ENCODE measurements at regions not wholly inside any gene's neighbourhood (a gene's known extent, or its start where the extent isn't known, plus 50 kb on each side); places are given as distances from the start of the nearest gene placed in this dataset.

DNA sequence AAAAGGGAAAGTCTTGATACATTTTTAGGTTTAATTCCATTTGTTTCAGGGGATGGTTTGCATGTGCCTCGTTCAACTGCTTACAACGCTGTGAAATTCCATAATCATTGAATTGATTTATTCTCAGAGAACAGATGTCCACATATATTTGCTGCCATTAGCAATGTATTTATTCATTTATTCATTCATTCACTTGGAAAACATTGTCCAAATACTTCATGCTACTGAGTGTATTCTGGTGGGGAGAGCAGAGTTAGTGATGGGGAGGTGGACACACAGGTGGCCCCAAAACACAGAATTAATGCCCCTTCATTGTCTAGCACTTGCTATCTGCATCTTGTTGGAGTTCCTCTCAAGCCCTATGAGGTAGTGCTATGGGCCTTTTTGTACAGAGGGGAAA, 141.2 kb upstream of the PARP11 start:
- POLR2A ChIA-PET, result interaction anchor here (0.6 kb wide), 1 partner anchor 66 kb away, joined by 4 read pairs; no protein-coding TSS in a partner anchor

More for the DNA sequence above, 141.2 kb upstream of the PARP11 start:
- ATAC-seq (no peak), DNase-seq (ENCODE audit: low read depth, low spot score) (no peak)
- H3K9me2 ChIP-seq (ENCODE audit: insufficient read depth), result no peaks in the 10 kb centered on the region
- no peak overlapping the region for H3K4me3 ChIP-seq (replicated peaks in 1 of 2; ENCODE audit: low read depth in 1 of 2, low read length in 2 of 2)
- H3K27me3 ChIP-seq (ENCODE audit: insufficient read depth, low read length), result 0 out of 2 replicates have a peak, but pooled peaks cover 5% of the 10 kb centered on the region
- TF ChIP-seq SRF (IDR thresholded peaks at IDR 0.05; ENCODE audit: low read depth), result no peak
- TF ChIP-seq TCF7L2 (IDR thresholded peaks at IDR 0.05; ENCODE audit: borderline replicate concordance, extremely low read depth, insufficient read depth, insufficient read length), result no peak
- TF ChIP-seq, protein P1, sequence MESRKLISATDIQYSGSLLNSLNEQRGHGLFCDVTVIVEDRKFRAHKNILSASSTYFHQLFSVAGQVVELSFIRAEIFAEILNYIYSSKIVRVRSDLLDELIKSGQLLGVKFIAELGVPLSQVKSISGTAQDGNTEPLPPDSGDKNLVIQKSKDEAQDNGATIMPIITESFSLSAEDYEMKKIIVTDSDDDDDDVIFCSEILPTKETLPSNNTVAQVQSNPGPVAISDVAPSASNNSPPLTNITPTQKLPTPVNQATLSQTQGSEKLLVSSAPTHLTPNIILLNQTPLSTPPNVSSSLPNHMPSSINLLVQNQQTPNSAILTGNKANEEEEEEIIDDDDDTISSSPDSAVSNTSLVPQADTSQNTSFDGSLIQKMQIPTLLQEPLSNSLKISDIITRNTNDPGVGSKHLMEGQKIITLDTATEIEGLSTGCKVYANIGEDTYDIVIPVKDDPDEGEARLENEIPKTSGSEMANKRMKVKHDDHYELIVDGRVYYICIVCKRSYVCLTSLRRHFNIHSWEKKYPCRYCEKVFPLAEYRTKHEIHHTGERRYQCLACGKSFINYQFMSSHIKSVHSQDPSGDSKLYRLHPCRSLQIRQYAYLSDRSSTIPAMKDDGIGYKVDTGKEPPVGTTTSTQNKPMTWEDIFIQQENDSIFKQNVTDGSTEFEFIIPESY (IDR thresholded peaks at IDR 0.05; ENCODE audit: extremely low read depth, insufficient replicate concordance, low read length), result no peak
- TF ChIP-seq, protein P2, sequence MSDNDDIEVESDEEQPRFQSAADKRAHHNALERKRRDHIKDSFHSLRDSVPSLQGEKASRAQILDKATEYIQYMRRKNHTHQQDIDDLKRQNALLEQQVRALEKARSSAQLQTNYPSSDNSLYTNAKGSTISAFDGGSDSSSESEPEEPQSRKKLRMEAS (IDR thresholded peaks at IDR 0.05), result no peak
- no peak for TF ChIP-seq YY1 (IDR thresholded peaks at IDR 0.05; ENCODE audit: extremely low read depth, insufficient replicate concordance, low read depth, low read length)
- TF ChIP-seq EZH2 (IDR thresholded peaks at IDR 0.05), result no peak
- no peak for TF ChIP-seq CBX3 (IDR thresholded peaks at IDR 0.05; ENCODE audit: low read depth)
- TF ChIP-seq, protein P3, sequence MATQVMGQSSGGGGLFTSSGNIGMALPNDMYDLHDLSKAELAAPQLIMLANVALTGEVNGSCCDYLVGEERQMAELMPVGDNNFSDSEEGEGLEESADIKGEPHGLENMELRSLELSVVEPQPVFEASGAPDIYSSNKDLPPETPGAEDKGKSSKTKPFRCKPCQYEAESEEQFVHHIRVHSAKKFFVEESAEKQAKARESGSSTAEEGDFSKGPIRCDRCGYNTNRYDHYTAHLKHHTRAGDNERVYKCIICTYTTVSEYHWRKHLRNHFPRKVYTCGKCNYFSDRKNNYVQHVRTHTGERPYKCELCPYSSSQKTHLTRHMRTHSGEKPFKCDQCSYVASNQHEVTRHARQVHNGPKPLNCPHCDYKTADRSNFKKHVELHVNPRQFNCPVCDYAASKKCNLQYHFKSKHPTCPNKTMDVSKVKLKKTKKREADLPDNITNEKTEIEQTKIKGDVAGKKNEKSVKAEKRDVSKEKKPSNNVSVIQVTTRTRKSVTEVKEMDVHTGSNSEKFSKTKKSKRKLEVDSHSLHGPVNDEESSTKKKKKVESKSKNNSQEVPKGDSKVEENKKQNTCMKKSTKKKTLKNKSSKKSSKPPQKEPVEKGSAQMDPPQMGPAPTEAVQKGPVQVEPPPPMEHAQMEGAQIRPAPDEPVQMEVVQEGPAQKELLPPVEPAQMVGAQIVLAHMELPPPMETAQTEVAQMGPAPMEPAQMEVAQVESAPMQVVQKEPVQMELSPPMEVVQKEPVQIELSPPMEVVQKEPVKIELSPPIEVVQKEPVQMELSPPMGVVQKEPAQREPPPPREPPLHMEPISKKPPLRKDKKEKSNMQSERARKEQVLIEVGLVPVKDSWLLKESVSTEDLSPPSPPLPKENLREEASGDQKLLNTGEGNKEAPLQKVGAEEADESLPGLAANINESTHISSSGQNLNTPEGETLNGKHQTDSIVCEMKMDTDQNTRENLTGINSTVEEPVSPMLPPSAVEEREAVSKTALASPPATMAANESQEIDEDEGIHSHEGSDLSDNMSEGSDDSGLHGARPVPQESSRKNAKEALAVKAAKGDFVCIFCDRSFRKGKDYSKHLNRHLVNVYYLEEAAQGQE (IDR thresholded peaks at IDR 0.05; ENCODE audit: low read depth), result no peak
- TF ChIP-seq EGR1 (IDR thresholded peaks at IDR 0.05; ENCODE audit: low read depth), result no peak
- TF ChIP-seq POLR2AphosphoS5 (IDR thresholded peaks at IDR 0.05; ENCODE audit: low read depth, low read length), result no peak
- TF ChIP-seq POLR2A (IDR thresholded peaks at IDR 0.05; ENCODE audit: borderline replicate concordance, extremely low read depth, insufficient read depth, insufficient read length), result no peak
- TF ChIP-seq SIN3A (IDR thresholded peaks at IDR 0.05; ENCODE audit: low read depth), result no peak
- no peak overlapping the region for H3K27ac ChIP-seq (ENCODE audit: low read depth, low read length)
- no peaks in the 10 kb centered on the region for H3K79me2 ChIP-seq (ENCODE audit: insufficient read depth, low read length)
- no TSS peak for BruUV-seq (replicated peaks)
- H3K9ac ChIP-seq (ENCODE audit: low read length), result no peak overlapping the region
- peaks cover 8 to 15% of the 10 kb centered on the region in 2 experiments for H3K4me1 ChIP-seq (ENCODE audit: control insufficient read depth in 1 of 2, insufficient read depth in 2 of 2, low read length in 2 of 2)
- RAD21 ChIA-PET (ENCODE audit: low non-redundant PET in 1 of 2, low total read pairs in 2 of 2, uncharacterized antibody in 2 of 2, unreplicated experiment in 2 of 2), result no interaction called here
- CTCF ChIA-PET, result no interaction called here
- H4K20me1 ChIP-seq (ENCODE audit: insufficient read depth), result no peaks in the 10 kb centered on the region
- H2AFZ ChIP-seq (ENCODE audit: low read depth, low read length, poor library complexity, severe bottlenecking), result no peak overlapping the region
- H3K4me2 ChIP-seq (ENCODE audit: low read length), result no peak overlapping the region
- H3K36me3 ChIP-seq (ENCODE audit: control insufficient read depth in 1 of 2, insufficient read depth in 2 of 2, low read length in 2 of 2), result no peaks in the 10 kb centered on the region
- intact Hi-C loops (cut with micrococcal nuclease), result no loop called here
- H3K9me3 ChIP-seq (ENCODE audit: control insufficient read depth in 1 of 2, insufficient read depth in 1 of 2, low read depth in 1 of 2, low read length in 2 of 2), result no peaks in the 10 kb centered on the region

Measured in HCT116 (cell line).